DND-41 (cell line): ENCODE measurements at regions not wholly inside any gene's neighbourhood (a gene's known extent, or its start where the extent isn't known, plus 50 kb on each side); places are given as distances from the start of the nearest gene placed in this dataset.

Experiments
- ATAC-seq: fragments of 200-7000 bp; cut with Tn5 transposase; 3 replicates; pipeline ENCODE4 v1.9.1; 2021; ENCODE audit warnings: low read depth; ENCODE audit not compliant: insufficient read depth
- DNase-seq: peaks from one replicate; pipeline ENCODE4 v3.0.0-alpha.2; 2020
- H2AFZ ChIP-seq: 2 replicates; pipeline ENCODE4 v1.6.0; 2012; ENCODE audit warnings: low read depth, low read length
- H3K27ac ChIP-seq: 2 replicates; pipeline ENCODE4 v1.5.1; 2012; ENCODE audit warnings: low read length, inconsistent platforms
- H3K27me3 ChIP-seq: fragments of 200-600 bp; sonication (generic); 2 replicates; pipeline ENCODE4 v1.6.0; 2012; ENCODE audit warnings: low read length, mild to moderate bottlenecking, inconsistent platforms; ENCODE audit not compliant: insufficient read depth, poor library complexity
- H3K36me3 ChIP-seq: 2 replicates; pipeline ENCODE4 v1.5.1; 2012; ENCODE audit warnings: low read length, inconsistent platforms; ENCODE audit not compliant: insufficient read depth
- H3K4me1 ChIP-seq: 2 replicates; pipeline ENCODE4 v1.5.1; 2012; ENCODE audit warnings: mild to moderate bottlenecking, low read length; ENCODE audit not compliant: insufficient read depth
- H3K4me2 ChIP-seq: 2 replicates; pipeline ENCODE4 v1.6.0; 2012; ENCODE audit warnings: mild to moderate bottlenecking, moderate library complexity, low read length, inconsistent platforms; ENCODE audit not compliant: insufficient read depth
- H3K4me3 ChIP-seq, 2 experiments: fragments of 200-600 bp in 1 of 2; shearing (Covaris generic) in 1 of 2; 2 replicates each; pipeline ENCODE4 v1.5.1; 2012 to 2016; ENCODE audit warnings: inconsistent platforms in 2 of 2, low read length in 2 of 2, mild to moderate bottlenecking in 2 of 2, low read depth in 1 of 2, moderate library complexity in 1 of 2
- H3K79me2 ChIP-seq: 2 replicates; pipeline ENCODE4 v1.6.0; 2012; ENCODE audit warnings: low read length, inconsistent platforms; ENCODE audit not compliant: insufficient read depth
- H3K9ac ChIP-seq: 2 replicates; pipeline ENCODE4 v1.6.0; 2012; ENCODE audit warnings: low read depth, mild to moderate bottlenecking, inconsistent platforms, low read length, moderate library complexity
- H3K9me3 ChIP-seq: 2 replicates; pipeline ENCODE4 v1.5.1; 2012; ENCODE audit warnings: low read length, moderate library complexity, mild to moderate bottlenecking, inconsistent platforms; ENCODE audit not compliant: insufficient read depth, severe bottlenecking
- H4K20me1 ChIP-seq: 2 replicates; pipeline ENCODE4 v1.6.0; 2012; ENCODE audit warnings: low read length; ENCODE audit not compliant: insufficient read depth
- EZH2 ChIP-seq: IDR thresholded peaks from 3 replicates; pipeline ENCODE4 v1.6.1; 2012; ENCODE audit warnings: borderline replicate concordance, low read depth, mild to moderate bottlenecking, moderate library complexity, low read length, inconsistent platforms; ENCODE audit not compliant: severe bottlenecking
- TF ChIP-seq, protein P1 (sequence below): IDR thresholded peaks from 2 replicates; pipeline ENCODE4 v1.5.1; 2012; ENCODE audit warnings: borderline replicate concordance, low read length, moderate library complexity, mild to moderate bottlenecking; ENCODE audit not compliant: poor library complexity, severe bottlenecking; ENCODE audit errors: extremely low read depth

DNA sequence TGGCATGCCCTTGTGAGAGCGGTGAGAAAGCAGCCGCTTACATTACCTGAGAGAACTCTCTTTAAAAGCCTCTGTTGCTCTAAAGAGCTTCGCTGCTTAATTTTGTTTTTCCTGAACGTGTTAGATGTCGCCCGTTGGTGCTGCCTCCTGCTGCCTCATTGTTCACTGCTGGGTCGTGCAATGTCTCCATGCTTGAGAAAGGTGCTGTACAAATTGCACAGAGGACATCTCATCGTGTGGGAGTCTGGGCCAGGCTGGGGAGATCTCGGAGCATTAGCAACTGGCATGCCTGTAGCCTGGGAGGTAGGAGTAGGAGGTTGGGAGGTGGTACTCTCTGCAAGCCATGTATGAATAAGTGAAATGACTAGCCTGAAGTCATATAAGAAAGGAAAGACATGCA, 686.0 kb downstream of the NOVA1 start:
- no peaks in the 10 kb centered on the region for H3K27me3 ChIP-seq
- H4K20me1 ChIP-seq = no peaks in the 10 kb centered on the region
- H3K4me2 ChIP-seq = no peak overlapping the region
- DNase-seq (no peak), ATAC-seq (no peak)
- H2AFZ ChIP-seq = no peak overlapping the region
- no peaks in the 10 kb centered on the region for H3K79me2 ChIP-seq
- no peaks in the 10 kb centered on the region for H3K9me3 ChIP-seq
- no peaks in the 10 kb centered on the region for H3K4me1 ChIP-seq
- TF ChIP-seq, protein P1, sequence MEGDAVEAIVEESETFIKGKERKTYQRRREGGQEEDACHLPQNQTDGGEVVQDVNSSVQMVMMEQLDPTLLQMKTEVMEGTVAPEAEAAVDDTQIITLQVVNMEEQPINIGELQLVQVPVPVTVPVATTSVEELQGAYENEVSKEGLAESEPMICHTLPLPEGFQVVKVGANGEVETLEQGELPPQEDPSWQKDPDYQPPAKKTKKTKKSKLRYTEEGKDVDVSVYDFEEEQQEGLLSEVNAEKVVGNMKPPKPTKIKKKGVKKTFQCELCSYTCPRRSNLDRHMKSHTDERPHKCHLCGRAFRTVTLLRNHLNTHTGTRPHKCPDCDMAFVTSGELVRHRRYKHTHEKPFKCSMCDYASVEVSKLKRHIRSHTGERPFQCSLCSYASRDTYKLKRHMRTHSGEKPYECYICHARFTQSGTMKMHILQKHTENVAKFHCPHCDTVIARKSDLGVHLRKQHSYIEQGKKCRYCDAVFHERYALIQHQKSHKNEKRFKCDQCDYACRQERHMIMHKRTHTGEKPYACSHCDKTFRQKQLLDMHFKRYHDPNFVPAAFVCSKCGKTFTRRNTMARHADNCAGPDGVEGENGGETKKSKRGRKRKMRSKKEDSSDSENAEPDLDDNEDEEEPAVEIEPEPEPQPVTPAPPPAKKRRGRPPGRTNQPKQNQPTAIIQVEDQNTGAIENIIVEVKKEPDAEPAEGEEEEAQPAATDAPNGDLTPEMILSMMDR = no peak
- no peak for TF ChIP-seq EZH2
- no peaks in the 10 kb centered on the region for H3K36me3 ChIP-seq
- no peak overlapping the region for H3K9ac ChIP-seq
- H3K4me3 ChIP-seq = no peak overlapping the region
- no peak overlapping the region for H3K27ac ChIP-seq

DNA sequence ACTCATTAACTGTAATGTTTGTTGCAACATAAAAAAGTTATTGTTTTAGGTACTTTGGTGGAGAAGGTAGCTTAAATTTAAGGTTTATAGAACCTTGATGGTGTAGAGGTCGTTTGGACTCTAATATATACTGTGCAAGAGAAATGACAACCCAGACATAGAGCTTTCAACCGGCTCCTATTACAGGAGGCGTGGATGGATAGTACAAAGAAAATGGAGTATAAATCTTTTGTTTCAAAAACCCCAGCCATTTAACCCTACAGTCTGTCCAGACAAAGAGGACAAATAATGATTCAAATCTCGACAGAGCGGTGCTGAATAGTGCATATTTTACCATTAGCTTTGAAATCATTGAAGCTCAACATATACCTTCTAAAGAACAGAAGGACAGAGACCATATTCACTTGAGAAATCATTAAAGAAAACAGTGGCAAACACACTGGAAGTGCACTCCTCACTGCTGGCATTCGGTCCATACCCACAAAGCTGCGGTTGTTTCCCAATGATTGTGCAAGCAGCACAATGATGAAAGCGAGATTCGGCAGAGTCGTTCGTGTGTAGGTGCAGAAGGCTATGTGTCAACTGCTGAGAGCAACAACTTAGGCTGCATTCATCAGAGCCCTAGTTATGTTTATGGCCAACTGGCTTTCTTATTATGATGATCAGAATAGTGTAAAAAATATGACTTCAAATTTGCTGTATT, 688.6 kb downstream of the NOVA1 start:
- H3K79me2 ChIP-seq = no peaks in the 10 kb centered on the region
- H3K9me3 ChIP-seq = no peaks in the 10 kb centered on the region
- DNase-seq = no peak
- no peak overlapping the region for H3K27ac ChIP-seq
- H3K9ac ChIP-seq = no peak overlapping the region
- no peaks in the 10 kb centered on the region for H3K27me3 ChIP-seq
- H2AFZ ChIP-seq = no peak overlapping the region
- H3K4me2 ChIP-seq = no peak overlapping the region
- ATAC-seq = no peak
- H4K20me1 ChIP-seq = no peaks in the 10 kb centered on the region
- TF ChIP-seq, protein P1 = no peak
- TF ChIP-seq EZH2 = no peak
- H3K4me1 ChIP-seq = no peaks in the 10 kb centered on the region
- no peaks in the 10 kb centered on the region for H3K36me3 ChIP-seq
- no peak overlapping the region for H3K4me3 ChIP-seq

DNA sequence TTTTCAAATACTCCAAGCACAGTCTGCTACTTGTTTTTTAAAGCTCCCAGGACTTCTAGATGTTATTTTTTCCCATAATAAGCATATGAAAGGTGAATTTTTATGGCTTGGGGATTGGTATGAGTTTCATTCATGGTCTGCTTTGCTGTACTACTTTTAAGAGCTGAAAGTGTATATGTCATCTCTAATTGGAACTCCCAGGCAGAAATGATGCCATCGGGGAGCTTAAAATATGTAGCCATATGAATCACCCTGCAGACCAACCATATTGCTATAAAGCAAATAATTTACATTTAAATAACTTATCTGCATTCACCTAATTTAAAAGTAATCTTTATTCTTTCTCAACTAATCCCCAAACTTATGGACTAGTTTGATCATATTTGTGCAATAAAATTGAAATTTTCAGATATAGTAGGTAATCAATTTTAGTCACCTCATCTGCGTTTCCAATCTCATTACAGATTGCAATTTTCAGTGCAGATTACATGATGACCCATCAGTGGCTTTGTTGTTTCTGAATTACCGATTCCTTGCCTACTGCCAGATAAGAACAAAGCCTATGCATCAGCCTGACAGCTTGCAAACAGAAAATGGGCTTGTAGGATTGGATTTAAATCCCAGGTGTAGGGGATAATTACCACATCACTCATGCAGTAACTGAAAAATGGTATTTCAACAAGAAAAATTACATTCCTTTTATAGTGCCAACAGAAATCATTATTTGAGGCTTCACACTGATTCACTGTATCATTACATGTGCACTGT, 689.4 kb downstream of the NOVA1 start:
- ATAC-seq (no peak), DNase-seq (no peak)
- no peak overlapping the region for H3K9ac ChIP-seq

More for the DNA sequence above, 689.4 kb downstream of the NOVA1 start:
- Histone ChIP-seq H3K27me3 (no peaks in the 10 kb centered on the region), H3K27ac (no peak overlapping the region), H3K4me1 (no peaks in the 10 kb centered on the region), H4K20me1 (no peaks in the 10 kb centered on the region), H3K79me2 (no peaks in the 10 kb centered on the region), H3K4me2 (no peak overlapping the region), H3K9me3 (no peaks in the 10 kb centered on the region), H3K4me3 (no peak overlapping the region), H3K36me3 (no peaks in the 10 kb centered on the region), H2AFZ (no peak overlapping the region)
- TF ChIP-seq EZH2 = no peak
- TF ChIP-seq, protein P1 = no peak
